ENCODE measurements at regions not wholly inside any gene's neighbourhood (a gene's known extent, or its start where the extent isn't known, plus 50 kb on each side); places are given as distances from the start of the nearest gene placed in this dataset.
"Not testable (repeated sequence)": the region's sequence is repeated elsewhere in the genome, so short reads cannot be mapped to it uniquely, and the experiment has no call there.

- peak; percentile 6 for DNase-seq
Observed at GRCh38 chr2:128416109-128416785, 97.6 kb upstream of the HS6ST1 start.

DNA sequence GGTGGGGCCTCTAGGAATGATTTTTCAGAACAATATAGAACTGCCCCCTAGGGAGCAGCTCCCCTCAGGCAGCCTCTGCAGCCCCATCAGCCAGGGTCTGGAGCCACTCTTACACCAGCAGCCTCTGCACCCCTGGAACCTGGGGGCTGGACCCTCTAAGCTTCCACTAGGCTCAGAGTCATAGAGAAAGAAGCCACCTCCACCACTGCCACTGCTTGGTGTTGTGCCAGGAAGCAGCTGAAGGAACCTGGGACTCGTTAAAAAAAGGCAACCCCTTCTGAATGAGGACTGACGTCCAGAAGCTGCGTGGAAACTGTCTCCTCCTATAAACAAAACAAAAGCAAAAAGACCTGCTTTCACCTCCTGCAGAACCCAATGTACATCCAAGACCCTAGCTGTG, 98.1 kb upstream of the HS6ST1 start:
- DNase-seq, result peak; percentile 16

DNA sequence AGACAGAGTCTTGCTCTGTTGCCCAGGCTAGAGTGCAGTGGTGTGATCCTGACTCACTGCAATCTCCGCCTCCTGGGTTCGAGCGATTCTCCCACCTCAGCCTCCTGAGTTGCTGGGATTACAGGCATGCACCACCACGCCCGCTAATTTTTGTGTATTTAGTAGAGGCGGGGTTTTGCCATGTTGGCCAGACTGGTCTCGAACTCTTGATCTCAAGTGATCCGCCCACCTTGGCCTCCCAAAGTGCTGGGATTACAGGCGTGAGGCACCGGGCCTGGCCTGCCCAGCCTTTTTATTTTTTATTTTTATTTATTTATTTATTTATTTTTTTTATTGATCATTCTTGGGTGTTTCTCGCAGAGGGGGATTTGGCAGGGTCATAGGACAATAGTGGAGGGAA, 98.6 kb upstream of the HS6ST1 start:
- not testable (repeated sequence) for DNase-seq

DNA sequence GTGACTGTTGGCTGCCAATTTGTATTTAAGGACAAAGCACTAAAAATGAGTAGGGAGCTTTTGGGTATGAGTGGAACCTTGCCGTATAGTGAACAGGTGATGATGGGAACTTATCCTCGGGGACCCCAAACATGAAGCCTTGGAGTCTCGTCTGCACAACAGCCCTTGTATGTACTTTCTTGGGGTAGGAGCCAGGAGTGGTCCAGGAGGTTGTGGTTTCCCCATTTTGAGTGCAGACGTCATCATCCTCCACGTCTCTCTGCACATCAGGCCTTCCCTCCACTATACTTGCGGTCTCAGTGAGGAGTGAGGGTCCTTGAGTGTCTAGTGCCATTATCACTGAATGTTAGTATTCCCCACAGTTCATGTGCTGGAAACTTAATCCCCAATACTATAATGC, 101.5 kb upstream of the HS6ST1 start:
- DNase-seq, result peak; percentile 1

DNA sequence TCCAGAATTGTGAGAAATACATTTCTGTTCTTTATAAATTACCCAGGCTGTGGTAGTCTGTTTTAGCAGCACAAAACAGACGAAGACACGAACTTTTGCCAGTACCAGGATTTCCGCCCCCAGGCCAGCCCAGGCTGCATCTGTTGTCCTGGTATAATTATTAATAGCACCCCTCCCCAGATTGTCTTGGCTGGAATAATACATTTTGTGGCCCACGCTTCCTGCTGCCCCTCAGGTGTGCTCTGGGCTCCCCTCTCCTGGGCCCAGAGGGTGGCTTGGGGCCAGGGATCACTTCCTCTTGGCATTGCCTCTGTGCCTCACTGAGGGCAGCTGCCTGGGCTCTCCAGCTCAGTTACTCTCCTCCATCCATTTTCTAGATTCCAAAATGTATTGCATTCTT, 102.1 kb upstream of the HS6ST1 start:
- peak; percentile 5 for DNase-seq

- peak; percentile 9 for DNase-seq
Observed at GRCh38 chr2:128421286-128421685, 102.6 kb upstream of the HS6ST1 start.

DNA sequence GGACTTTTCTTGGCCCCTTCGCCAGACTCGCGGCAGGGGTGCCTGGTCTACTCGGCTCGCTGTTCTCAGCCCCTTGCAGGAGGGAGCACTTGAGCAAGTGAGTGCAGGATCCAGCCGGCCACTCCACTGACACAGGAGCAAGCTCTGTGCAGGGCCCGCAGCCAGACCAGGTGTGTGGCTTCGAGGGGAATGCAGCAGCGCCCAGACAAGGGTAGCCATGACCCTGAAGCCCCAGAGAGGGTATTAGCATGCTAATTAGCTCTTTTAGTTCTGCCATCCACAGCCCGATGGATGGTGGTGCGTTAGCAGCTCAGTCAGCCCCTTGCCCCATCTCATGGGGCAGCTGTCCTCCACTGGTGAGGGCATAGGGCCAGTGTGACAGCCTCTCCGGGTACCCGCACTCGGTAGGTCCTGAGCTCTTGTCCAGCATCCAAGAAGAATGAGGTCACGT, 103.2 kb upstream of the HS6ST1 start:
- peak; percentile 9 for DNase-seq

GRCh38 chr2:128422571-128422970, 103.9 kb upstream of the HS6ST1 start:
- DNase-seq, result peak; percentile 11

- peak; percentile 3 for DNase-seq
Observed at GRCh38 chr2:128423788-128424165, 105.1 kb upstream of the HS6ST1 start.

- DNase-seq, result peak; percentile 9
Observed at GRCh38 chr2:128424406-128425171, 105.9 kb upstream of the HS6ST1 start.

DNA sequence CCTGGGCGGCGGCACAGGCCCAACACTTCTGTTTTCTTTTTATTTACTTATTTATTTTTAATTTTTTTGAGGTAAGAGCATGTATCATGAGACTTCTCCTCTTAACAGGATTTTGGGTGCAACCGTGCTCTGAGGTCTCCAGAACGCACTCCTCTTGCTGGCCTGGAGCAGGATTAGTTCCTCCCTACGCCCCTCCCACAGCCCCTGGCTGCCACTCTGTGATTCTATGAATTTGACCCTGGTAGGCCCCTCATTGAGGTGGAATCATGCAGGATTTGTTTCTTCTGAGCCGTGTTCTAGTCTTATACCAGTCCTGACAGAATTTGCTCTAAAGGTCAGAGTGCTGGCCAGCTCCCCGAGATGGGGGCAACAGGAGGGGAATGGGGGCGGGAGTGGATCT, 106.5 kb upstream of the HS6ST1 start:
- peak; percentile 7 for DNase-seq

DNA sequence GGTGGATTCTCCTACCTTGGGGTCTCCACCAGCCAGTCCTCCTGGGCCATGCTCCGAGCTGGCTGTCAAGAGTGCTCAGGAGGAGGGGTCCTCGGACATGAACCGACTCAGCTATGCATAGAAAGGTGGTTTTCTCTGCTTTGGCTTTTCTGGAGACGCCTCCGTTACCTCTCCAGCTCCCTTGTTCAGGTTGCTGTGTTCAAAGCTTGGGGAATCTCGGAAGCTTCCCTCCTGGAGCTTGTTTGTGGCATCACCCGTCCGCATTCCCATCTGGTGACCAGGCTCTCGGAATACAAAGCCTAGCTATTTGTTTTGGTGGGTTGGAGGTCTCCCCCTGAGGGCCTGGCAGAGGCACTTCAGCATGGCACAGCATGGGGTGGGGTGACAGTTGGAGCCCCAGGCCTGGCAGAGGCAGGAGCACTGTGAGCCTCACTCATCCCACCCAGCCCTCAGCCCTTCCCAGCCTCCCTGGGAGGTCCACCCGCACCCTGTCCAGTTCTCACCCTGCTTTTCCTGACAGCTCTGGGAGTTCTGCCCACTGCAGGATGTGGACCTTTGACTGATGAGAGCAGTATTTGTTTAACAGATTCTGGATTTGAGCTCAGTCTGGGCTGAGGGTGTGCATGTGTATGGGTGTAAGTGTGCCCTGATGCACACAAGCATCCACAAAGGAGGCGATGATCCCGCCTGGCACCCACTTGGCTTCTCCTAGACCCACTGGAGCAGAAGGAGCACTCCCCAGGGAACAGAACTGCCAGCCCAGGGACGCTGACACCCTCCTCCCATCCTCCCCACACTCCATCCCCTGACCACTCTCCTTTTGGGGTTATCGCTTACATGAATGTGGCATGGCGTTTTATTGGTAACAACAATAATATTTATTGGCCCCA, 107.3 kb upstream of the HS6ST1 start:
- DNase-seq, result peak; percentile 10

GRCh38 chr2:128427413-128427755, 108.7 kb upstream of the HS6ST1 start:
- DNase-seq, result peak; percentile 5

GRCh38 chr2:128428415-128428814, 109.7 kb upstream of the HS6ST1 start:
- DNase-seq, result no peak

DNA sequence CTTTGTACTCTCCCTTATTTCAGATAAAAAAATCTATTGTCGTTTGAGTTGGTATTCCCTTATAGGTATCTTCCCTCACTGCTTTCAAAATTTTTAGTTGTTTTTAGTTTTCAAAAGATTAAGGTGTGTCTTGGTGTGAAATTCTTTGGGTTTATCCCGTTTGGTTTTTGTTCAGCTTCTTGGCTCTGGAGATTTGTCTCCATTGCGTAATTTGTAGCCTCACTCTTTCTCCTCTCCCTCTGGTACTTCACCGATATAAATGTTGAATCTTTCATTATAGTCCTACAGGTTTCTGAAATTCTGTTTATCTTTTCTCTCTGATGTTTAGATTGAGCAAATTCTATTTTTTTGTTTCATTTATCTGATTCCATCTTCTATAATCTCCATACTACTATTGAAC, 113.8 kb upstream of the HS6ST1 start:
- DNase-seq, result no peak

DNA sequence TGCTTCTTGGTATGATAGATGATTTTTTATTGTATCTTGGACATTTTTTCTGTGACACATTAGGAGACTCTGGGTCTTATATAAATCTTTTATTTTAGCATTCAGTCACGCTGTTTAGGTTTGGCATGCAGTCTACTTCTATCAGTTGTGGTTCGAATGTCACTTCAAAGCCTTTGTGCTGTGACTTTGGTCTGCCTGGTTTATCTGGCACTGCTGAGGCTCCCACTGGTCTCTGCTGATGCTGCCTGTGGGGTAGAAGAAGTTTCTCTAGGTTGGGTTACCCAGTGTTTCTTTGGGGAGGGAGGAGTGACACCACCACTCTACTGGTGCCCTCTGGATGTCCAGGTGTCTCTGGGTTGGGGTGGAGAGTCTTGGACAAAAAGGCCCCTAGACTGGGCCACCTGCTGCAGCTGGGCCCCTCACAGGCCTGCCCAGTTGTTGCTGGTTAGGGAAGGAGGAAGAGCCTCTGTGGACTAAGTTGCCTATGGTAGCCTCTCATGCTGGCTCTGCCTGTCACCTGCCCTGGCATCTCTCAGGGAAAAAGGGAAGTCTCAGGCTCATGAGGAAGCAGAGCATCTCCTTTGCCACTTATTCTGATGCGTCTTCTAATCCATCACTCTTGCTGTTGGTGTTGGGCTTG, 115.4 kb upstream of the HS6ST1 start:
- DNase-seq, result no peak

- DNase-seq, result peak; percentile 26
Observed at GRCh38 chr2:128435576-128436478, 117.2 kb upstream of the HS6ST1 start.

DNA sequence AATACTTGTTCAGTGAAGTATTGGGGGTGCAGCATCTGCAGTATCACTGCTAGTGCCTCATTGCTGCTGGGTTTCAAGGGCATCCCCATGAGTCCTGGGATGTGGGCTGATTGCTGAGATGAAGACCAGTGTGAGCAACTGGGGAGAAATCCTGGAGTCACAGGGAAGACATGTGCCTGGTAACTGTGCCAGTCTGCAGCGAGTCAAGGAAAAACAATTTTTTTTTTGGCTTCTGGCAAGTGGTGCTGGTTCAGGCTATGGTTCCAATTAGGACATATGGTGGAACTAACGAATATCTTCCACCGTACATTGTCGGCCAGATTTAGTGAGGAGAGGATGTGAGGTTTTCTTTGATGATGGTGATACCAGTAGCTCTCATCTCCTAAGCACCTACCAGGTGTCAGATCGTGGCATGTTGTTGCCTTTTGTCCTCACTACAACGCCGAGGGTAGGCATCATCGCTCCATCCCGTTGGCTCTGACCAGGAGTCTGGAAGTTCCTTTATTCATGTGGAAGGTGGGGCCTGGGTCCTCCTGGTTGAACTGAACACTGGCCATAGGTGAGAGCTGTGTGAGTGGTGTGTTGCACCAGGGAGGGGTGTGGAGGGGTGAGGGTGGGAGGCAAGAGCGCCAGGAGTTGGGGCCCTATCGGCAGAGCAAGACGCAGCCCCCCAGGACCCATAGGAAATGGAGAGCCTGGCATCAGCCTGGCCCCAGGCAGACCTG, 118.0 kb upstream of the HS6ST1 start:
- peak; percentile 10 for DNase-seq

GRCh38 chr2:128437204-128437565, 118.5 kb upstream of the HS6ST1 start:
- peak; percentile 13 for DNase-seq

- DNase-seq, result no peak
Observed at GRCh38 chr2:128438091-128438490, 119.4 kb upstream of the HS6ST1 start.

DNA sequence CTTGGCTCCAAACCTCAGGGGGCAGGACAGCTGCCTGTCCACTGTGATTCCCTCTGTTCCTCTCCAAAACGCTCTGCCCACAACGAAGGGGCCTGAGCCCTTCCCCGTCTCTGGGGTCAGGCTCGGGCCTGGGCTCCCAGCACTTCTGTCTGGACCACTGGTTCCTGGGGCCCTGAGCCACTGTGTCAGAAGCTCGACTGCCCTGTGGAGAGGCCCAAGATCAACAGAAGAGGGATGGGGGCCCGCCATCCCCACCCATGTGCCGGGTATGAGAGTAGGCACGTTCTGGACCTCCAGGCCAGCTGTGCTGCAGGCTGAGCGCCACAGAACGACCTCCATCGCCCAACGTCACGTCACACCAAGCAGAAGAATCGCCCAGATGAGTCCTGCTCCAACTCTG, 119.9 kb upstream of the HS6ST1 start:
- peak; percentile 13 for DNase-seq
